Caco-2 (cell line): ENCODE measurements at regions not wholly inside any gene's neighbourhood (a gene's known extent, or its start where the extent isn't known, plus 50 kb on each side); places are given as distances from the start of the nearest gene placed in this dataset.

Experiments used
- BruUV-seq: library from RNA; stranded (reverse); fragments of 400-500 nt; replicated peaks from 2 replicates; lab custom pipeline; 2021; lab: Mats Ljungman, UMichigan
- CTCF ChIA-PET: fragments of 300-600 bp; sonication (Branson Sonifier 250); formaldehyde crosslinking; loops from one replicate; lab custom pipeline; 2022; ENCODE audit warnings: antibody characterized with exemption; lab: Charles Lee
- POLR2A ChIA-PET: fragments of 300-600 bp; sonication (Branson Sonifier 250); formaldehyde crosslinking; loops from one replicate; lab custom pipeline; 2022; ENCODE audit warnings: antibody characterized with exemption; lab: Charles Lee
- DNase-seq, 2 experiments: peaks; one replicate each; pipeline versions ENCODE4 v3.0.0 to v3.0.0-alpha.2; 2020 to 2022
- H3K27me3 ChIP-seq: replicated peaks from 2 replicates; pipeline ENCODE4 v1.6.0; 2011; ENCODE audit warnings: low read length; ENCODE audit not compliant: control insufficient read depth, insufficient read depth
- H3K36me3 ChIP-seq: 2 replicates; pipeline ENCODE4 v1.5.1; 2011; ENCODE audit warnings: low read length; ENCODE audit not compliant: control insufficient read depth, insufficient read depth
- H3K4me1 ChIP-seq: fragments of 250-450 bp; sonication (Bioruptor Pico); 2 replicates; pipeline ENCODE4 v1.5.1; 2020; ENCODE audit warnings: mild to moderate bottlenecking
- H3K4me3 ChIP-seq: 2 replicates; pipeline ENCODE4 v1.5.1; 2011; ENCODE audit warnings: low read depth, mild to moderate bottlenecking, control low read depth, low read length
- H3K9me3 ChIP-seq: fragments of 250-450 bp; sonication (Bioruptor Pico); 2 replicates; pipeline ENCODE4 v1.5.1; 2020; ENCODE audit warnings: mild to moderate bottlenecking, moderate library complexity
- H3K27ac Mint-ChIP-seq: one replicate; pipeline ENCODE4 v1.8.0; 2022; ENCODE audit warnings: mixed read lengths; ENCODE audit not compliant: unreplicated experiment
- H3K27me3 Mint-ChIP-seq: one replicate; pipeline ENCODE4 v1.8.0; 2022; ENCODE audit warnings: mixed read lengths; ENCODE audit not compliant: insufficient read depth, unreplicated experiment
- H3K36me3 Mint-ChIP-seq: one replicate; pipeline ENCODE4 v1.8.0; 2022; ENCODE audit warnings: mild to moderate bottlenecking, mixed read lengths; ENCODE audit not compliant: insufficient read depth, unreplicated experiment
- H3K4me1 Mint-ChIP-seq: one replicate; pipeline ENCODE4 v1.8.0; 2022; ENCODE audit warnings: low read depth, mixed read lengths; ENCODE audit not compliant: unreplicated experiment
- H3K4me3 Mint-ChIP-seq: one replicate; pipeline ENCODE4 v1.8.0; 2022; ENCODE audit warnings: mild to moderate bottlenecking, moderate library complexity, mixed read lengths; ENCODE audit not compliant: unreplicated experiment
- H3K9me3 Mint-ChIP-seq: one replicate; pipeline ENCODE4 v1.8.0; 2022; ENCODE audit warnings: mixed read lengths; ENCODE audit not compliant: unreplicated experiment
- intact Hi-C: fragments of 100-400 bp; cut with micrococcal nuclease; formaldehyde crosslinking; loops from one replicate; pipeline ENCODE4 v1.10.0; 2022; ENCODE audit not compliant: unreplicated experiment
- TF ChIP-seq, protein P1 (sequence below), 2 experiments: fragments of 200-600 bp in 1 of 2; IDR thresholded peaks; 1 replicate in 1 of 2; 2 replicates in 1 of 2; pipeline versions ENCODE4 v1.5.1 to v1.8.0; 2011 to 2022; ENCODE audit warnings: antibody characterized with exemption in 1 of 2, control low read depth in 1 of 2, inconsistent platforms in 1 of 2, low read depth in 1 of 2, low read length in 1 of 2, mild to moderate bottlenecking in 1 of 2, moderate library complexity in 1 of 2; ENCODE audit not compliant: insufficient read depth in 1 of 2, severe bottlenecking in 1 of 2, unreplicated experiment in 1 of 2

GRCh38 chr20:39830903-39831302, 858.1 kb downstream of the MAFB start:
- H3K36me3 ChIP-seq, result no peaks in the 10 kb centered on the region
- DNase-seq, result no peak
- Mint-ChIP-seq H3K4me1 (no peaks in the 10 kb centered on the region), H3K4me3 (no peak overlapping the region), H3K9me3 (no peaks in the 10 kb centered on the region), H3K27ac (no peak overlapping the region), H3K36me3 (no peaks in the 10 kb centered on the region), H3K27me3 (peaks cover 4% of the 10 kb centered on the region)
- no peaks in the 10 kb centered on the region for H3K4me1 ChIP-seq
- POLR2A ChIA-PET, result no interaction called here
- no peaks in the 10 kb centered on the region for H3K9me3 ChIP-seq
- no peaks in the 10 kb centered on the region for H3K27me3 ChIP-seq
- TF ChIP-seq, protein P1, sequence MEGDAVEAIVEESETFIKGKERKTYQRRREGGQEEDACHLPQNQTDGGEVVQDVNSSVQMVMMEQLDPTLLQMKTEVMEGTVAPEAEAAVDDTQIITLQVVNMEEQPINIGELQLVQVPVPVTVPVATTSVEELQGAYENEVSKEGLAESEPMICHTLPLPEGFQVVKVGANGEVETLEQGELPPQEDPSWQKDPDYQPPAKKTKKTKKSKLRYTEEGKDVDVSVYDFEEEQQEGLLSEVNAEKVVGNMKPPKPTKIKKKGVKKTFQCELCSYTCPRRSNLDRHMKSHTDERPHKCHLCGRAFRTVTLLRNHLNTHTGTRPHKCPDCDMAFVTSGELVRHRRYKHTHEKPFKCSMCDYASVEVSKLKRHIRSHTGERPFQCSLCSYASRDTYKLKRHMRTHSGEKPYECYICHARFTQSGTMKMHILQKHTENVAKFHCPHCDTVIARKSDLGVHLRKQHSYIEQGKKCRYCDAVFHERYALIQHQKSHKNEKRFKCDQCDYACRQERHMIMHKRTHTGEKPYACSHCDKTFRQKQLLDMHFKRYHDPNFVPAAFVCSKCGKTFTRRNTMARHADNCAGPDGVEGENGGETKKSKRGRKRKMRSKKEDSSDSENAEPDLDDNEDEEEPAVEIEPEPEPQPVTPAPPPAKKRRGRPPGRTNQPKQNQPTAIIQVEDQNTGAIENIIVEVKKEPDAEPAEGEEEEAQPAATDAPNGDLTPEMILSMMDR (IDR thresholded peaks at IDR 0.05; ENCODE audit: insufficient read depth in 1 of 2, low read depth in 1 of 2, low read length in 1 of 2, severe bottlenecking in 1 of 2, unreplicated experiment in 1 of 2), result no peak
- no peak overlapping the region for H3K4me3 ChIP-seq
- CTCF ChIA-PET, result no interaction called here
- intact Hi-C loops, result loop anchor here (10.0 kb wide), 1 partner anchor 64 kb away; no protein-coding TSS in a partner anchor
- no TSS peak for BruUV-seq

DNA sequence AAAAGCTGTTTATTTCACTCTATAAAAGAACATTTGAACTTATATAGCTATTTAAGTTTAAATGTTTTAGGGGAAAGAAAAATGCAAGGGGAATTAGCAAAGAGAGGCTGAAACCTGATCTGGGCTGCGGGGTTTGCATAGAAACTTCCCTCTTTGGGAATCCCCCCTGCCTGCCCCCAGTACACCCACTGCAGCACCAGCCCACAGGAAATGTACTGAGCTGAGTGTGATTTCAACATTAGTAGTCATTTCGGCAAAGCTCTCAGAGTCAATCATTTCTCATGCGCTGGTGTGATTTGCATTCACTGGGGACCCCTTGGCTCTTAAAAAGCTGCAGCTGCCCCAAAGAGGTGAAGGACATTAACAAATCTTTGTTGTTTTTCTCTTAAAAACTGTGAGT, 859.4 kb downstream of the MAFB start:
- Mint-ChIP-seq H3K4me3 (no peak overlapping the region), H3K27me3 (peaks cover 4% of the 10 kb centered on the region), H3K9me3 (no peaks in the 10 kb centered on the region), H3K27ac (no peak overlapping the region), H3K36me3 (no peaks in the 10 kb centered on the region), H3K4me1 (no peaks in the 10 kb centered on the region)
- no TSS peak for BruUV-seq
- TF ChIP-seq, protein P1 (IDR thresholded peaks at IDR 0.05; ENCODE audit: insufficient read depth in 1 of 2, low read depth in 1 of 2, low read length in 1 of 2, severe bottlenecking in 1 of 2, unreplicated experiment in 1 of 2), result no peak
- Histone ChIP-seq H3K36me3 (no peaks in the 10 kb centered on the region), H3K4me3 (no peak overlapping the region), H3K9me3 (no peaks in the 10 kb centered on the region), H3K4me1 (no peaks in the 10 kb centered on the region), H3K27me3 (no peaks in the 10 kb centered on the region)
- ChIA-PET POLR2A (no interaction called here), CTCF (interaction anchor here (1.1 kb wide), 1 partner anchor 44 kb away, joined by 9 read pairs; no protein-coding TSS in a partner anchor)
- DNase-seq, result no peak
- intact Hi-C loops, result loop anchor here (10.0 kb wide), 1 partner anchor 65 kb away; no protein-coding TSS in a partner anchor

DNA sequence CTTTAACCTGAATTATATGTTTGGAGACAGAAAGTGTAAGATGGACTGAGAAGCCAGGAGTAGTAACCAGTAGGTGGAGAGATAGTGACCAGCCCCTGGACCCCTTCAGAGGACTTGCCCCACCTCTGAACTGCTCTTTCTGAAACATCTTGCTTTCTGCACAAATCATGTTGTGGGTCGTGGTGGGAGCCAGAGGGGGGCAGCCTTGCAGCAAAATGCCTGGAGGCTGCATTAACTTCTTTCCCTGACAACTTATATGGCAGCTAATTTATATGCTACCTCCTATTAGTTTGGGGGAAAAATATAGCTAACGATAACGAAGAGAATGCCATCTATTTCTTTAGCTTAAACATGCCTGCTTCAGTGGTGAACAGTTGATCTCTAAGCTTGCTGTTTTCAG, 859.8 kb downstream of the MAFB start:
- TF ChIP-seq, protein P1 (IDR thresholded peaks at IDR 0.05; ENCODE audit: insufficient read depth in 1 of 2, low read depth in 1 of 2, low read length in 1 of 2, severe bottlenecking in 1 of 2, unreplicated experiment in 1 of 2), result no peak
- H3K4me3 Mint-ChIP-seq, result no peak overlapping the region
- no peaks in the 10 kb centered on the region for H3K4me1 ChIP-seq
- no peaks in the 10 kb centered on the region for H3K9me3 ChIP-seq
- no peak overlapping the region for H3K27ac Mint-ChIP-seq
- H3K36me3 ChIP-seq, result no peaks in the 10 kb centered on the region
- H3K27me3 Mint-ChIP-seq, result peaks cover 4% of the 10 kb centered on the region
- no peaks in the 10 kb centered on the region for H3K4me1 Mint-ChIP-seq
- no peaks in the 10 kb centered on the region for H3K36me3 Mint-ChIP-seq
- ChIA-PET CTCF (interaction anchor here (1.1 kb wide), 1 partner anchor 45 kb away, joined by 9 read pairs; no protein-coding TSS in a partner anchor), POLR2A (no interaction called here)
- BruUV-seq, result no TSS peak
- H3K4me3 ChIP-seq, result no peak overlapping the region
- intact Hi-C loops, result no loop called here
- no peak for DNase-seq
- no peaks in the 10 kb centered on the region for H3K27me3 ChIP-seq
- no peaks in the 10 kb centered on the region for H3K9me3 Mint-ChIP-seq
